COR-L47 (cell line): ENCODE measurements at regions not wholly inside any gene's neighbourhood (a gene's known extent, or its start where the extent isn't known, plus 50 kb on each side); places are given as distances from the start of the nearest gene placed in this dataset.

ENCODE experiments used
- DNase-seq: peaks from one replicate; lab custom pipeline; 2025; lab: John Stamatoyannopoulos, UW

DNA sequence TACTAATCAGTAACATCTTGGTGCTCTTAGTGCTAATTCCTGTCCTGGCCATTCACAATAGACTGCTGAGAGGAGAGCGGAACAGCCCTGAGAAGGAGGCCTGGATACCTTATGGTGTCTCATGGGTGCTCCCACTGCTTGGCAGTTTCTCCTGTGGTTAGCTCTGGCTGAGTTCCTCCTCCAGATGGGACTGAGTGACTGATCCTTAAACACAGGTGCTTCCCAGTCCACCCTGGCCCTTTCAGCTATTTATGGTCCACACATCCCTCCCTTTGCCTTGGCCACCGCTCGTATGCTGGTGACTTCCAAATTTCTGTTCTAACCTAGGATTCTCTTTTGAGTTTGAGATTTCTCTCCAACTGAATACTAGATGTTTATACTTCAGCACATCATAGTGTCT, 157.0 kb upstream of the CACNA1E start:
- no peak for DNase-seq

DNA sequence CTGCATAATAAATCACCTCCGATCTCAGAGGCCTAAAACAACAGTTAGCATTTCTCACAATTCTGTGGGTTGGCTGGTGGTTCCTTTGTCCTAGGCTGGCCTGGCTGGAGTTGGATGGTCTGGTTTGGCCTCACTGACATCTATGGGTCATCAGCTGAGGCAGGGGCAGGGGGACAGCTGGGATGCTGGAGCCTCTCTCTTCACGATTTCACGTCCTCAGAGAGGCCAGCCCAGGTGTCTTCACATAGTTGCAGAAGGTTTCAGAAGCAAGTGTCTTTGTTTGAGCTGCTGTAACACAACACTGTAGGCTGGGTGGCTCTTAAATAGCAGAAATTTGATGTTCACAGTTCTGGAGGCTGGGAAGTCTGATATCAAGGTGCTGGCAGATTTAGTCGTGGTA, 155.5 kb upstream of the CACNA1E start:
- DNase-seq: no peak

- no peak for DNase-seq
Observed at GRCh38 chr1:181334724-181335123, 148.6 kb upstream of the CACNA1E start.

DNA sequence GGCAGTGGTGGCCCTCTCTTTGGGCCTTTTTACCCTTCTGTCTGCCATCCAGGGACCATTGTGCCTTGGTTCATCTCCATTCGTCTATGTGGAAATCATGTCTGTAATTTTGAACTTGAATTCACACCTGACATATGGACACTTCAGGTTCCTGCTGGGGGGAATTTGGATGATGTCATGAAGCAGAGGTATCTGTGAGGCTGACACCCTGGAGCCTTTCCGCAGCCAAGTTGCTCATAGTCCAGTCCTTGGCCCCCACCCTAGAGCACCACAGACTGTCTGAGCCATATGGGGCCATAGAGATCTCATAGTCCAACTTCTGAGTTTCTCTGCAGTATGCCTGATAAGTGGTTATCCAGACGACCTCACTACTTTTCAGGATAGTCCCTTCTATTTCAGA, 147.7 kb upstream of the CACNA1E start:
- DNase-seq: no peak

DNA sequence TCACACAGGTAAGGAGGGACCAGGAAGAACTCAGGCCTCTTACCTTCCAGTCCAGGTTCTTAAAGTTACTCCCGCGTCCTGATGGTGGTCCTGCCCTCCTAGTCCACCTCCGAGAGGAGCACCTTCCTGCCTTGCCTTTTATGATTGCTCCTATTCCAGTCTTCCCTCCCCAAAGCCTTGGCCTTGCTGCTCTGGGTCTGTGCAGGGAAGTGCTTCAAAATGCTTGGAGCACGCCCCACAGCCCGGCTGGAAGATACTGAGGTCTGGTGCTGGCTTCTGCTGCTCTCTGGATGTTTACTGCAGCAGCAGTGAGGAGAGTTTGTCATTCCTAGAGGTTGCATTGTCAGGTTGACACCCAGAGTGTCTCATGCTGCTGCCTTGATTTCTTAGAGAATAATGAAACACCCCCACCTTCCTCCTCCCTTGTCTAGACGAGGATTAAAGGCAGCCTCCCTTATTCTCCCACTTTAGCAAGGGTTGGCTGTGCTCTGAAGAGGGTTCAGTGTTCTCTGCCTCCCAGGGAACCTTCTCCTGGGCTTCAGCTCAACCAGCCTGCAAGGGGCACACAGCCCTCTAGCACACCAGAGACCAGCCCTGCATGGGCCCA, 142.2 kb upstream of the CACNA1E start:
- no peak for DNase-seq

- no peak for DNase-seq
Observed at GRCh38 chr1:181344091-181344490, 139.2 kb upstream of the CACNA1E start.

- DNase-seq: no peak
Observed at GRCh38 chr1:181345146-181345545, 138.2 kb upstream of the CACNA1E start.

DNA sequence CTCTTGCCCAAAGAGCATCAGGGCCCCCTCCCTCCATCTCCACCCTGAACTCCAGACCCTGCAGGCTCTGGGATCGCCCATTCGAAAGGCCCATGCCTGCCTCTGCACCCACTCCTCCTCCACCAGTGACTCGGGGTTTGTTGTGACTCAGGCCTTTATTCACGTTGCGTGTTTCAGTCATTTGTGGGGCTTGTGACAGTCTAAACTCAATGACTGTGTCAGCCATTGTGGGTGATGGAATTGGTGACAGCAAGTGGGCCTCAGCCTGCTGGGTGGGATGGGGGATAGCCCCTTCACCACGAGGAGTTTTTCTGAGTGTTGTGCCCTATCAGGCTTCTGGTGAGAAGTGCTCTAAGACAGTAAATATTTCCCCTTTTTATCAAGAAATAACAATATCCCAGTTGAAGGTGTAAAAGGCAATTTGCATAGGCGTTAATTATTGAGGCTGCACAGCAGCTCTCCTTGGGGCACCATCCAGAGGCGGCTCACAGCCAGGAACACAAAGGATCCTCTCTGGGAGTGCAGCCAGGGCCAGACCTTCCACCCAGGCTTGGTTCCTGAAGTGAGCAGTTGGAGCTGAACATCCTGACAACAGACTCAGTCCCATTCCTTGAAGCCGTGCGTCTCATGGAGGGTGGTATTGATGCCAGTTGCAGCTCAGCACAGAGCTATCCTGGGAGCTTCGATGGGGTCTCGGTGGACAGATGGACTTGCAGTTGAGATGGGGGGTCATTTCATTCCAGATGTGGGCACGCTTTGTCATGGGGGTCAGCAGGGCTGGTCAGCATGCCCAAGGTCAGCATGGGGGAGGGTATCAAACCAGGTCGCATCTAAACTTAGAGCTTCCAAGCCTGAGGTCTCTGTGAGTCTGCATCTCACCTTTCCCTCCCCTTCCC, 135.6 kb upstream of the CACNA1E start:
- DNase-seq: no peak

DNA sequence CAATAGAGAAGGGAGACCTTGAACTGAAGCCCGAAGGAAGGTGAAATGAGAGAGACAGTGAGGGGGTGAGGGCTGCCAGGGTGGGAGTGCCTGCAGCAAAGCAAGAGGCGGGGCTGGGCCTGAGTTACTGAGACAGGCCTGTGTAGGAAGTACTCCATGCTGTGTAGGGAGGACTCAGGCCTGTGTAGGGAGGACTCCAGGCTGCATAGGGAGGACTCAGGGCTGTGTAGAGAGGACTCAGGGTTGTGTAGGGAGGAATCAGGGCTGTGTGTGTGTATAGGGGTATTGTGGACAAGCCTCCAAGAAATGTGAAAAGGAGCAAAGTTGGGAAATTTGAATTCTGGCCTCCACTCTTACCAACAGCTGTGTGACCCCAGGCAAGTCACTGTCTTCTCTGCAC, 133.8 kb upstream of the CACNA1E start:
- no peak for DNase-seq

- DNase-seq: no peak
Observed at GRCh38 chr1:181350131-181350530, 133.2 kb upstream of the CACNA1E start.

DNA sequence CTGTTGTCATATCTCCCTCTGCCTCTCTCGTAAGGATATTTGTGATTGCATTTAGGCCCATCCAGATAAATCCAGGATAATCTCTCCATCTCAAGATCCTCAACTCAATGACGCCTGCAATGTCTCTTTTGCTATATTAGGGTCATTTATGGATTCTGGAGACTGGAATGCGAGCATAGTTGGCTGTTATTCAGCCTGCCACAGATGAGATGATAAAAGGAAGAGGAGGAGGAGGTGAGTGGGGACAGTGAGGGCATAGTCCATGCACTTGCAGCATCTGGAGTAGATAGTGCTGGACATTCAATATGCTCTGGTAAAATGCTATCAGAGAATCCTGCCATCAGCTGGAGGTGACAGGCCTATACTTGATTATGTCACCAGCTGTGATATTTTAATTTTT, 131.6 kb upstream of the CACNA1E start:
- DNase-seq: no peak

- DNase-seq: no peak
Observed at GRCh38 chr1:181352695-181353094, 130.6 kb upstream of the CACNA1E start.

DNA sequence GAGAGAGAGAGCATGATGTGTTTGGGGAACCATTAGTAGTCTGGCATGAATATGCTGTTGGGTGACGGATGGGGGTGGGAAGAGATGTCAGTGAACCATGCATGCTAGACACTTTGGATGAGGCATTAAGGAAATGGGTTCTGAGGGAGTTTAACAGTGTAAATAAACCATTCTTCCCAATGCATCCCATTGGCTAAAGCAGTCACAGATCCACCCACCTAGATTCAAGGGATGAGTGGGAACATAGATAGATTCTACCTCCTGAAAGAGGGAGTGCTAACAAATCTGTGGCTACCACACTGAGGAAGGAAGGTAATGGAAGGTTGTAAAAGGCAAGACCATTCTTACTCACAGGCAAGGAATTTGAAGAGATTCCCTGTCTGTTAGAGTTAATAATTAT, 129.8 kb upstream of the CACNA1E start:
- DNase-seq: no peak

GRCh38 chr1:181354865-181355264, 128.5 kb upstream of the CACNA1E start:
- DNase-seq: no peak

- DNase-seq: no peak
Observed at GRCh38 chr1:181356505-181357340, 126.6 kb upstream of the CACNA1E start.

- DNase-seq: no peak
Observed at GRCh38 chr1:181359012-181359411, 124.3 kb upstream of the CACNA1E start.

- no peak for DNase-seq
Observed at GRCh38 chr1:181364801-181365200, 118.5 kb upstream of the CACNA1E start.

DNA sequence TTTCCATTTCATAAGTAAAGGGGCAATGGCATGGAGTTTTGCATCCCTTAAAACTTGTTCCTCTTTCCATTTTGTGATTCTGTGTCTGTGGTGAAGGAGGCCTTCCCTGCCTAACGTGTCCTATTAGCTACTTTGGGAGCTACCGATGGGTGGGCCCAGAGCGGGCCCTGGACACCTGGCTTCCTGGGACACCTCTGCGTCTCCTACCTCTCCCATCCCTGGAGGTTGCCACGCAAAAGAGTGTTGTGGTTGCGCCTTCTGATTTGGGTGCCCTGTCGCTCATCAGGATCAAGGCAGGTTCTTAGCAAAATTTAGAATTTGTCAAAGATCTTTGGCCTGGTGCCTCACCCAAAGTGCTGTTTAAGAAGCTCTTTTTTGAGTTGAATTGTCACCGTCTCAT, 116.4 kb upstream of the CACNA1E start:
- no peak for DNase-seq

DNA sequence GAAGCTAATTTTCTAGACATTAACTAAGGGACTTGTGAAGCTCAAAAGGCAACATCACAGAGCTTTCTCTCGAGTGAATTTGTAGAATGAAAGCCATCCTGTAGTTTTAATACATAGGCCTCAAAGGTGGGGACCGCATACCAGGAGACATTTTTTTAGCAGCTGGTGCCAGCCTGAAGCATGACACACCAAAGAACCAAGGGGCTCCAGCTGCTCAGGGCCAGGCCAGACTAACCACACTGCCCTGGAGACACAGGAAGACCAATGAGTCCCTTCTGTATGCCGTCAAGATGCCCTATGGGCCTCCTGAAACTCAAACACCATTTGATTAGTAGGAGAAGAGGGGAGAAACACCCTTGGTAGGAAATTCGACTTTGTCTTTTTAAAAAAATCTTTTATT, 113.9 kb upstream of the CACNA1E start:
- no peak for DNase-seq

DNA sequence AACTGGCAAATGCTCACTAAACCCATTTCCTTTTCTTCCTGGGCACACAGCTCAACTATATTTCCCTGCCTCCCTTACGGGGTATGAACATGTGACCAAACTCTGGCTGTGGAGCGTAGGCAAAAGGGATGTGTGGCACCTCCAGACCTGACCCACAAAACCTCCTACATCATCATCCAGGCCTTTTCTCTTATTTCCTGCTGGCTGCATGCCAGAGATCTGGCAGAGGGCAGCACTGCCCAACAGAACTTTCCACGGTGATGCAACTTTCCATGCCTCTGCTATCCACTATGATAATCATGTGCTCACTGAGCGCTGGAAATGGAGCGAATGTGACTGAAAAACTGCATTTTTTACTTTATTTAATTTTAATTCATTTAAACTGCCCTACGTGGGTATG, 99.6 kb upstream of the CACNA1E start:
- DNase-seq: no peak

- no peak for DNase-seq
Observed at GRCh38 chr1:181386340-181386739, 97.0 kb upstream of the CACNA1E start.

DNA sequence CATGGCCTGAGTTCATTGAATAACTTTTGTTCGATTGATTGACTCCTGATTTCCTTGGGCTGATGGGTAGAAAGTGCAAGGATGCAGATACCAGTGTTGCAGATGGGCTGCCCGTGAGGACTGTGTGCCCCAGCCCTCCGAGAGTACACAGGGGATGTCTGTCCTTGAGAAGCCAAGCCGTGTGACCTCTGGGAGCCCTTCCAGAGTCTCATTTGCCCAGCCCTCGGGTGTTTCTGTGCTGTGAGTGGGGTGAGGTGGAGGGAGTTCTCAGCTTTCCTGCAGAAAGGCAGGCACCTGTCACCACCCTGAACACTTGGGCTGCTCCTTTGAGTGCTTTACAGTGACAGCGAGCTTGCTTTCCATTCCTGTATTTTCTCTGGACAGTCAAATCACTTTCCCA, 96.4 kb upstream of the CACNA1E start:
- no peak for DNase-seq

DNA sequence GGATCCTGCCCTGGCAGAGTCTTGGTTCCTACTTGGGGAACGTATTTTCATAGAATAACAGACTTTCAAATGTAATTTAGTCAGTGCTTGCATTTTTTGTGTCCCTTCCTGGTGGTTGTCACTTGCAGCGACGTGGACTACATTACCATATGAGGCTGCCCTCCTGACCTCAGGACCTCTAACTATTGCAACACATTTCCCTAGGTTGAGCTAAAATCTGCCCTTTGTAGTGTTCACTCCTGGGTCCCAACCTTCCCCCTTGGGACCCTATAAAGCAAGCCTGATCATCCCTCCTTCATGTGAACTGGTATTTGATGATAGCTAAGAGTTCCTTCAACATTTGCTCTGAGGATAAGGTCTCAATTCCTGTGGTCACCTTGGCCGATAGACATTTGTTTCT, 95.6 kb upstream of the CACNA1E start:
- no peak for DNase-seq
